ENCODE measurements at regions not wholly inside any gene's neighbourhood (a gene's known extent, or its start where the extent isn't known, plus 50 kb on each side); places are given as distances from the start of the nearest gene placed in this dataset.

GRCh38 chr6:14751645-14752175 is 494.2 kb upstream of the JARID2 start:
- TF ChIP-seq, protein P1, sequence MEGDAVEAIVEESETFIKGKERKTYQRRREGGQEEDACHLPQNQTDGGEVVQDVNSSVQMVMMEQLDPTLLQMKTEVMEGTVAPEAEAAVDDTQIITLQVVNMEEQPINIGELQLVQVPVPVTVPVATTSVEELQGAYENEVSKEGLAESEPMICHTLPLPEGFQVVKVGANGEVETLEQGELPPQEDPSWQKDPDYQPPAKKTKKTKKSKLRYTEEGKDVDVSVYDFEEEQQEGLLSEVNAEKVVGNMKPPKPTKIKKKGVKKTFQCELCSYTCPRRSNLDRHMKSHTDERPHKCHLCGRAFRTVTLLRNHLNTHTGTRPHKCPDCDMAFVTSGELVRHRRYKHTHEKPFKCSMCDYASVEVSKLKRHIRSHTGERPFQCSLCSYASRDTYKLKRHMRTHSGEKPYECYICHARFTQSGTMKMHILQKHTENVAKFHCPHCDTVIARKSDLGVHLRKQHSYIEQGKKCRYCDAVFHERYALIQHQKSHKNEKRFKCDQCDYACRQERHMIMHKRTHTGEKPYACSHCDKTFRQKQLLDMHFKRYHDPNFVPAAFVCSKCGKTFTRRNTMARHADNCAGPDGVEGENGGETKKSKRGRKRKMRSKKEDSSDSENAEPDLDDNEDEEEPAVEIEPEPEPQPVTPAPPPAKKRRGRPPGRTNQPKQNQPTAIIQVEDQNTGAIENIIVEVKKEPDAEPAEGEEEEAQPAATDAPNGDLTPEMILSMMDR (IDR thresholded peaks at IDR 0.05) = no peak
- TF ChIP-seq POLR2A (IDR thresholded peaks at IDR 0.05) = no peak
